ENCODE measurements at regions not wholly inside any gene's neighbourhood (a gene's known extent, or its start where the extent isn't known, plus 50 kb on each side); places are given as distances from the start of the nearest gene placed in this dataset.
"Not testable (repeated sequence)": the region's sequence is repeated elsewhere in the genome, so short reads cannot be mapped to it uniquely, and the experiment has no call there.

DNA sequence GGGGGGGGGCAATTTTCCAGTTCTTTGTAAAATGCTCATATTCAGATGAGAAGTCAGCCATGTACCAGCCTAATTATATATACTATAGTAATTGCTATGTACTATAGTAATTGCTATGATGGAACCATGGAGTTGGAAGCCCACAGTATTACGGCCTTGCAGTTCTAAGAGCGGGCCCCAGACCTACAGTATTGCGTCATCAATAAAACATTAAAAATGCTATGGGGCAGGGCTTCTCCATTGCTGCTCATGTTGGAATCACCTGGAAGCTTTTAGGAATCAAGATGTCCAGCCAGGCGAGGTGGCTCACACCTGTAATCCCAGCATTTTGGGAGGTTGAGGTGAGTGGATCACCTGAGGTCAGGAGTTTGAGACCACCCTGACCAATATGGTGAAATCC is 443.7 kb upstream of the GRM7 start:
- Mint-ChIP-seq H3K4me3 (no peak overlapping the region), H3K27ac (no peak overlapping the region), H3K4me1 (no peaks in the 10 kb centered on the region), H3K36me3 (no peaks in the 10 kb centered on the region), H3K27me3 (no peaks in the 10 kb centered on the region), H3K9me3 (peaks cover 0 to 4% (median 3%) of the 10 kb centered on the region in 7 donors)
- Histone ChIP-seq H3K36me3 (ENCODE audit: control insufficient read depth, insufficient read depth, low read length) (no peaks in the 10 kb centered on the region), H3K27ac (ENCODE audit: insufficient read depth, low read length, poor library complexity, severe bottlenecking) (no peak overlapping the region), H3K4me1 (ENCODE audit: control insufficient read depth, insufficient read depth, low read length, poor library complexity, severe bottlenecking) (no peaks in the 10 kb centered on the region), H3K9me3 (ENCODE audit: control insufficient read depth in 2 of 2, low read length in 2 of 2) (no peaks in the 10 kb centered on the region), H3K4me3 (ENCODE audit: low read depth, low read length) (no peak overlapping the region), H3K27me3 (ENCODE audit: control insufficient read depth, insufficient read depth, low read length) (no peaks in the 10 kb centered on the region)
- ATAC-seq (ENCODE audit: low read depth in 2 of 2) (no peak), DNase-seq (no peak)

DNA sequence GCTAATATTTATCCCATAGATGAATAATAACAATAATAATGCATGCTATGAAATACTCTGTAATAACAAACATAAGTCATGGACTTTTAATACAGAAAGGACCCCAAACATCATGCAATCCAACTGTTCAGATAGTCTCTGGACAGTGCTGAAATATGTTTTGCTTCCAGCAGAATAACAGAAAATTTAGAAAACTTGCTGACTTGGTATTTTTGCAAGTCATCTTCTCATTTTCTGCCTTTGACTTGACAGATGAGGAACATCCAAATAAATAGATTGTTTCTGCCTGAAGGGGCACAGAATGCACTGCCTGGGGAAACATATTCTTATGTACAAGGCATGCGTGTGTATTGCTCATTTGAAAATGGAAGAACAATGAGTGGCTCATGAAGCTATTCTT is 442.4 kb upstream of the GRM7 start:
- no peaks in the 10 kb centered on the region for H3K36me3 ChIP-seq (ENCODE audit: control insufficient read depth, insufficient read depth, low read length)
- ATAC-seq (ENCODE audit: low read depth in 2 of 2) (no peak), DNase-seq (no peak)
- H3K27me3 Mint-ChIP-seq: no peaks in the 10 kb centered on the region
- H3K4me3 ChIP-seq (ENCODE audit: low read depth, low read length): no peak overlapping the region
- peaks cover 0 to 3% of the 10 kb centered on the region in 2 experiments for H3K9me3 ChIP-seq (ENCODE audit: control insufficient read depth in 2 of 2, low read length in 2 of 2)
- H3K4me1 ChIP-seq (ENCODE audit: control insufficient read depth, insufficient read depth, low read length, poor library complexity, severe bottlenecking): no peaks in the 10 kb centered on the region
- no peaks in the 10 kb centered on the region for H3K4me1 Mint-ChIP-seq
- H3K36me3 Mint-ChIP-seq: no peaks in the 10 kb centered on the region
- H3K27ac Mint-ChIP-seq: no peak overlapping the region
- H3K9me3 Mint-ChIP-seq: peaks cover 0 to 5% (median 3%) of the 10 kb centered on the region in 7 donors
- H3K4me3 Mint-ChIP-seq: no peak overlapping the region
- H3K27ac ChIP-seq (ENCODE audit: insufficient read depth, low read length, poor library complexity, severe bottlenecking): no peak overlapping the region
- H3K27me3 ChIP-seq (ENCODE audit: control insufficient read depth, insufficient read depth, low read length): no peaks in the 10 kb centered on the region

DNA sequence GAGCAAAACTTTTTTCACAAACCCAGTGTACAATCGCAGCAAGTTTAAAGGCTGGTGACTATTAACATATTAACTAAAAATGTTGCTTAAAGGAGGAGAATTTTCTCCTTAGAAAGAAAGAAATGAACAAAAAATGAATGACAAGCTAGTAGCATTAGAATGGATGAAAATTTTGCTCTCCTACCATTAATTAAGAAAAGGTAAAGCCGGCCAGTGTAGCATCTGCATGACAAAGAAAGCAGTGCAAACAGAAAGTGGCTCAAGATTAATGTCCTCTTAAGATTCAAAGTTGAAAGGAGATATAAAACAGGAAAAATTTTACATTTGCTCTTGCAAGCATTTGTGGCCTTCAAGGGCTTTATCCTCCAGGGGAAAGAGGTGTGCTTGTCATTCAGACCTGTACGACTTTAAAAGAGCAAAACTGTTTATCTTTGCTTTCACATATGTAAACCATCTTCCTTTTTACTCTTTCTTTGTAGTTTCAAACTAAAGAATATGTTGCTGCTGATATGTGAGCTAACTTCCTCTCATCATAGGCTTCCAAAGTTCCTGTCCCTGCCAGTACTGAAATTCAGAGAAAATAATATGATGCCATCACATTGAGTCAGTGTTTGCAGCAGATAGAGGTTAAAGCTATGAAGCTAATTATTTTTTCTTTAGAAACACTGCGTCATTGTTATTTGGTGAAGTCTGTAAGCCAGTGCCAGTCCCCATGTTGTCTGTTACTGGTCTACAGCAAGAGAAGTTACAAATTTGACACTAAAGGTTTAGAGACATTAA is 439.1 kb upstream of the GRM7 start:
- no peak overlapping the region for H3K4me3 Mint-ChIP-seq
- H3K4me3 ChIP-seq (ENCODE audit: low read depth, low read length): no peak overlapping the region
- H3K9me3 ChIP-seq (ENCODE audit: control insufficient read depth in 2 of 2, low read length in 2 of 2): peaks cover 0 to 21% of the 10 kb centered on the region in 2 experiments

DNA sequence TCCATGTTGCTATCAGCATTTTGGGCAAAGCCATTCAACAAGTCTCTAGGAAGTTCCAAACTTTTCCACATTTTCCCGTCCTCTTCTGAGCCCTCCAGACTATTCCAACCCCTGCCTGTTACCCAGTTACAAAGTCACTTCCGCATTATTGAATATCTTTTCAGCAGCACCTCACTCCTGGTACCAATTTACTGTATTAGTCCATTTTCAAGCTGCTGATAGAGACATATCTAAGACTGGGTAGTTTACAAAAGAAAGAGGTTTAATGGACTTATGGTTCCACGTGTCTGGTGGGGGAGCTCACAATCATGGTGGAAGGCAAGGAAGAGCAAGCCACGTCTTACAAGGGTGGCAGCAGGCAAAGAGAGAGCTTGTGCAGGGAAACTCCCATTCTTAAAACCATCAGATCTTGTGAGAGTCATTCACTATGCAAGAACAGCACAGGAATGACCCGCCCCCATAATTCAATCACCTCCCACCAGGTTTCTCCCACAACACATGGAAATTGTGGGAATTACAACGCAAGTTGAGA is 435.6 kb upstream of the GRM7 start:
- no peak for ATAC-seq (ENCODE audit: low read depth in 2 of 2)

More for the DNA sequence above, 439.1 kb upstream of the GRM7 start:
- Mint-ChIP-seq H3K27ac (no peak overlapping the region), H3K9me3 (peaks cover 5 to 25% (median 7%) of the 10 kb centered on the region in 7 donors), H3K36me3 (no peaks in the 10 kb centered on the region), H3K27me3 (no peaks in the 10 kb centered on the region), H3K4me1 (no peaks in the 10 kb centered on the region)
- no peak overlapping the region for H3K27ac ChIP-seq (ENCODE audit: insufficient read depth, low read length, poor library complexity, severe bottlenecking)
- H3K36me3 ChIP-seq (ENCODE audit: control insufficient read depth, insufficient read depth, low read length): no peaks in the 10 kb centered on the region
- DNase-seq (no peak), ATAC-seq (ENCODE audit: low read depth in 2 of 2) (no peak)
- H3K4me1 ChIP-seq (ENCODE audit: control insufficient read depth, insufficient read depth, low read length, poor library complexity, severe bottlenecking): no peaks in the 10 kb centered on the region
- H3K27me3 ChIP-seq (ENCODE audit: control insufficient read depth, insufficient read depth, low read length): no peaks in the 10 kb centered on the region

DNA sequence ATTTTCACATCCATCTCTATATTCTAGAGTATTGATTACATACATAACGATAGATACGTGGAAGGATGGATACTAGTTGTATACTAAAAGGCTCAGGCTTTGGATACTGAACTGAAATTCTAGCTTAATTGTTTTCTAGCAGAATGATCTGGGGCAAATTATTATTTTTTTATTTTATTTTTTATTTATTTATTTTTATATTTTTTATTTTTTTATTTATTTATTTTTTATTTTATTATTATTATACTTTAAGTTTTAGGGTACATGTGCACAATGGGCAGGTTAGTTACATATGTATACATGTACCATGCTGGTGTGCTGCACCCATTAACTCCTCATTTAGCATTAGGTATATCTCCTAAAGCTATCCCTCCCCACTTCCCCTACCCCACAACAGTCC is 432.6 kb upstream of the GRM7 start:
- H3K9me3 Mint-ChIP-seq: peaks cover 5 to 31% (median 9%) of the 10 kb centered on the region in 7 donors

More for the DNA sequence above, 435.6 kb upstream of the GRM7 start:
- Mint-ChIP-seq H3K9me3 (peaks cover 5 to 26% (median 11%) of the 10 kb centered on the region in 7 donors), H3K27me3 (no peaks in the 10 kb centered on the region), H3K27ac (no peak overlapping the region), H3K36me3 (no peaks in the 10 kb centered on the region), H3K4me1 (no peaks in the 10 kb centered on the region), H3K4me3 (no peak overlapping the region)
- no peak overlapping the region for H3K27ac ChIP-seq (ENCODE audit: insufficient read depth, low read length, poor library complexity, severe bottlenecking)
- DNase-seq: no peak
- H3K9me3 ChIP-seq (ENCODE audit: control insufficient read depth in 2 of 2, low read length in 2 of 2): peaks cover 0 to 21% of the 10 kb centered on the region in 2 experiments
- H3K4me1 ChIP-seq (ENCODE audit: control insufficient read depth, insufficient read depth, low read length, poor library complexity, severe bottlenecking): no peaks in the 10 kb centered on the region
- no peaks in the 10 kb centered on the region for H3K36me3 ChIP-seq (ENCODE audit: control insufficient read depth, insufficient read depth, low read length)
- no peak overlapping the region for H3K4me3 ChIP-seq (ENCODE audit: low read depth, low read length)
- no peaks in the 10 kb centered on the region for H3K27me3 ChIP-seq (ENCODE audit: control insufficient read depth, insufficient read depth, low read length)

DNA sequence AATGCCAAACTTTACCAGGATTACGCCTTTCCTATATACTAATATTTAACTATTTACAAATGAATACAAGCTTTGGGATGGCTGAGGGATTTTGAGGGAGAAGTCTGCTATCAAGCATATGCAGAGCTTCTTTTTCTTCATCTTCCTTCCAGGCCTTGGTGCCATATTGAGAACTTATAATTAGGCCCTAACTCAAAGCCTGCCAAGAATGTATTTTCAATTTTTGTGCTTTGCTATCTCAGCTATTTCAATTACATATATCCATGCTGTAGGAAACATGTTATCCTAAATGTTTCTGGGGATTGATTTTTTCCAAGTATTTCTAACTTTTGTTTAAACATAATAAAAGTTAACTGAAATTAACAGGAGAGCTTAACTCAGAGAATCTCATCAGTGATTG is 425.0 kb upstream of the GRM7 start:
- H3K4me1 ChIP-seq (ENCODE audit: control insufficient read depth, insufficient read depth, low read length, poor library complexity, severe bottlenecking): no peaks in the 10 kb centered on the region
- no peak for DNase-seq
- H3K27ac ChIP-seq (ENCODE audit: insufficient read depth, low read length, poor library complexity, severe bottlenecking): no peak overlapping the region
- Mint-ChIP-seq H3K4me1 (no peaks in the 10 kb centered on the region), H3K4me3 (no peak overlapping the region), H3K27ac (no peak overlapping the region), H3K9me3 (peaks cover 0 to 10% (median 4%) of the 10 kb centered on the region in 7 donors), H3K27me3 (no peaks in the 10 kb centered on the region), H3K36me3 (no peaks in the 10 kb centered on the region)
- no peak for ATAC-seq (ENCODE audit: low read depth in 2 of 2)
- no peaks in the 10 kb centered on the region for H3K36me3 ChIP-seq (ENCODE audit: control insufficient read depth, insufficient read depth, low read length)
- H3K4me3 ChIP-seq (ENCODE audit: low read depth, low read length): no peak overlapping the region
- H3K9me3 ChIP-seq (ENCODE audit: control insufficient read depth in 2 of 2, low read length in 2 of 2): no peaks in the 10 kb centered on the region
- no peaks in the 10 kb centered on the region for H3K27me3 ChIP-seq (ENCODE audit: control insufficient read depth, insufficient read depth, low read length)

More for the DNA sequence above, 432.6 kb upstream of the GRM7 start:
- not testable (repeated sequence) for H3K4me1 Mint-ChIP-seq; DNase-seq; H3K4me3 ChIP-seq (ENCODE audit: low read depth, low read length); H3K4me1 ChIP-seq (ENCODE audit: control insufficient read depth, insufficient read depth, low read length, poor library complexity, severe bottlenecking); H3K27me3 ChIP-seq (ENCODE audit: control insufficient read depth, insufficient read depth, low read length); ATAC-seq (ENCODE audit: low read depth in 2 of 2); H3K27me3 Mint-ChIP-seq; H3K27ac ChIP-seq (ENCODE audit: insufficient read depth, low read length, poor library complexity, severe bottlenecking); H3K27ac Mint-ChIP-seq; H3K36me3 ChIP-seq (ENCODE audit: control insufficient read depth, insufficient read depth, low read length); H3K4me3 Mint-ChIP-seq; H3K36me3 Mint-ChIP-seq
- peaks cover 0 to 17% of the 10 kb centered on the region in 2 experiments for H3K9me3 ChIP-seq (ENCODE audit: control insufficient read depth in 2 of 2, low read length in 2 of 2)

DNA sequence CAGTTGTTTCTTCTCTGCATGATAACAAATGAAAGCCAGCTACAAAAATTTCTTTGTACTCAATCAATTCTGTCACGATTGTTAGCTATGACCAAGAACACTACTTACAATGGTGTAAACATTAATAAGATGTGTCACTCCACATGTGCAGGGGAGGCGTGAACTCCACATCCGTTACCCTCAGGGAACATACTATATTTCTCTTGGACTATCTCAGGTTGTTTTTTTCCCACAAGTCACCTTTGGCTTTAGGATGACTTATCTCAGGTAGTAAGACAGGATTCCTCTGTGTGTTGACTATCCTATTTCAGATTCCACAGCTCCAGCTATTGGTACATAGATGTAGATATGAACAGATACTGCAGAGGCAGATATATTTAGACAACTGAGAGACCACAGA is 423.3 kb upstream of the GRM7 start:
- H3K27ac Mint-ChIP-seq: no peak overlapping the region

DNA sequence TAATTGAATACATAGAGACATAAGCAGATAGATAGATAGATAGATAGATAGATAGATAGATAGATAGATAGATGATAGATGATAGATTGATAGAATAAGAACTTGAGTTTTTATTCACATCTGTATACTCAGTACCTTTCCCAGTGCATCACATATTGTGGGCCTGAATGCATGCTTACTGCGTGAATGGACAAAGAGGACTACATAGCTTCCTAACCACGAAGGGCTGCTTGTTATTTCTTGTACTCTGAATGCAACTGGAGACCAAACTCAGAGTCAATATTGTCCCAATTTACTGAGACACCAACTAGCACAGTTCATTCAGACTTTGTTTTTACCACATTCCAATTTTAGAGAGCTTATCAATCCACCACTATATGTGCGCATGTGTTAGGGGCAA is 422.9 kb upstream of the GRM7 start:
- H3K4me3 ChIP-seq (ENCODE audit: low read depth, low read length): no peak overlapping the region
- Mint-ChIP-seq H3K36me3 (no peaks in the 10 kb centered on the region), H3K4me1 (no peaks in the 10 kb centered on the region), H3K4me3 (no peak overlapping the region), H3K27ac (no peak overlapping the region), H3K27me3 (no peaks in the 10 kb centered on the region), H3K9me3 (peaks cover 0 to 10% (median 3%) of the 10 kb centered on the region in 7 donors)
- no peaks in the 10 kb centered on the region for H3K9me3 ChIP-seq (ENCODE audit: control insufficient read depth in 2 of 2, low read length in 2 of 2)
- DNase-seq (no peak), ATAC-seq (ENCODE audit: low read depth in 2 of 2) (no peak)
- H3K27me3 ChIP-seq (ENCODE audit: control insufficient read depth, insufficient read depth, low read length): no peaks in the 10 kb centered on the region
- no peak overlapping the region for H3K27ac ChIP-seq (ENCODE audit: insufficient read depth, low read length, poor library complexity, severe bottlenecking)
- H3K4me1 ChIP-seq (ENCODE audit: control insufficient read depth, insufficient read depth, low read length, poor library complexity, severe bottlenecking): no peaks in the 10 kb centered on the region
- H3K36me3 ChIP-seq (ENCODE audit: control insufficient read depth, insufficient read depth, low read length): no peaks in the 10 kb centered on the region

More for the DNA sequence above, 423.3 kb upstream of the GRM7 start:
- Mint-ChIP-seq H3K36me3 (no peaks in the 10 kb centered on the region), H3K27me3 (no peaks in the 10 kb centered on the region), H3K4me3 (no peak overlapping the region), H3K9me3 (peaks cover 0 to 10% (median 3%) of the 10 kb centered on the region in 7 donors), H3K4me1 (no peaks in the 10 kb centered on the region)
- no peaks in the 10 kb centered on the region for H3K9me3 ChIP-seq (ENCODE audit: control insufficient read depth in 2 of 2, low read length in 2 of 2)
- H3K4me1 ChIP-seq (ENCODE audit: control insufficient read depth, insufficient read depth, low read length, poor library complexity, severe bottlenecking): no peaks in the 10 kb centered on the region
- ATAC-seq (ENCODE audit: low read depth in 2 of 2) (no peak), DNase-seq (no peak)
- no peaks in the 10 kb centered on the region for H3K27me3 ChIP-seq (ENCODE audit: control insufficient read depth, insufficient read depth, low read length)
- H3K36me3 ChIP-seq (ENCODE audit: control insufficient read depth, insufficient read depth, low read length): no peaks in the 10 kb centered on the region
- H3K4me3 ChIP-seq (ENCODE audit: low read depth, low read length): no peak overlapping the region
- no peak overlapping the region for H3K27ac ChIP-seq (ENCODE audit: insufficient read depth, low read length, poor library complexity, severe bottlenecking)

Data from CD4-positive, CD25-positive, alpha-beta regulatory T cell (primary cell).